IMR-90 (cell line): ENCODE measurements at regions not wholly inside any gene's neighbourhood (a gene's known extent, or its start where the extent isn't known, plus 50 kb on each side); places are given as distances from the start of the nearest gene placed in this dataset.

ENCODE experiments used
- ATAC-seq: fragments of 200-7000 bp; cut with Tn5 transposase; 2 replicates; pipeline ENCODE4 v1.9.1; 2020; ENCODE audit warnings: low read depth, mild to moderate bottlenecking, moderate library complexity
- BruUV-seq: library from RNA; stranded (reverse); fragments of 400-500 nt; replicated peaks from 2 replicates; lab custom pipeline; 2021; lab: Mats Ljungman, UMichigan
- CTCF ChIA-PET: fragments of 300-600 bp; formaldehyde crosslinking; extraction: SDS; loops from one replicate; lab custom pipeline; 2021; ENCODE audit warnings: antibody characterized with exemption; lab: Yijun Ruan, JAX
- POLR2A ChIA-PET: fragments of 300-600 bp; sonication (Branson Sonifier 250); formaldehyde crosslinking; loops from one replicate; lab custom pipeline; 2022; ENCODE audit warnings: antibody characterized with exemption; ENCODE audit not compliant: unreplicated experiment; lab: Charles Lee
- DNase-seq: peaks from one replicate; pipeline ENCODE4 v3.0.0; 2013
- H2AFZ ChIP-seq: replicated peaks from 2 replicates; pipeline ENCODE3; 2013; ENCODE audit warnings: low read length, mild to moderate bottlenecking; ENCODE audit not compliant: poor library complexity
- H2AK5ac ChIP-seq: 2 replicates; pipeline ENCODE4 v1.6.1; 2013; ENCODE audit warnings: low read depth, low read length, inconsistent platforms
- H2AK9ac ChIP-seq: replicated peaks from 2 replicates; pipeline ENCODE3; 2013; ENCODE audit warnings: mild to moderate bottlenecking, low read depth, low read length, moderate library complexity; ENCODE audit not compliant: poor library complexity
- H2BK120ac ChIP-seq: 2 replicates; pipeline ENCODE4 v1.6.1; 2013; ENCODE audit warnings: low read depth, low read length, inconsistent platforms
- H2BK15ac ChIP-seq: 3 replicates; pipeline ENCODE4 v1.6.1; 2013; ENCODE audit warnings: low read depth, low read length, inconsistent platforms
- H2BK20ac ChIP-seq: 2 replicates; pipeline ENCODE4 v1.6.1; 2013; ENCODE audit warnings: low read depth, mild to moderate bottlenecking, inconsistent platforms, low read length, moderate library complexity
- H2BK5ac ChIP-seq: 2 replicates; pipeline ENCODE4 v1.6.1; 2013; ENCODE audit warnings: mild to moderate bottlenecking, low read depth, low read length, inconsistent platforms; ENCODE audit not compliant: poor library complexity, severe bottlenecking
- H3K14ac ChIP-seq: replicated peaks from 2 replicates; pipeline ENCODE4 v1.6.1; 2013; ENCODE audit warnings: low read depth, low read length, inconsistent platforms
- H3K18ac ChIP-seq: 2 replicates; pipeline ENCODE4 v1.6.1; 2013; ENCODE audit warnings: low read depth, low read length, control low read depth
- H3K23ac ChIP-seq: 2 replicates; pipeline ENCODE4 v1.6.1; 2013; ENCODE audit warnings: low read depth, low read length, inconsistent platforms
- H3K27ac ChIP-seq: 2 replicates; pipeline ENCODE4 v1.5.1; 2013; ENCODE audit warnings: mild to moderate bottlenecking, control low read depth, low read length; ENCODE audit not compliant: insufficient read depth
- H3K27me3 ChIP-seq: 2 replicates; pipeline ENCODE4 v1.6.1; 2013; ENCODE audit warnings: low read length; ENCODE audit not compliant: control insufficient read depth, insufficient read depth
- H3K36me3 ChIP-seq: 2 replicates; pipeline ENCODE4 v1.6.1; 2013; ENCODE audit warnings: low read length, mixed read lengths; ENCODE audit not compliant: control insufficient read depth, insufficient read depth
- H3K4ac ChIP-seq: 2 replicates; pipeline ENCODE4 v1.6.1; 2013; ENCODE audit warnings: low read depth, low read length, inconsistent platforms
- H3K4me1 ChIP-seq: 2 replicates; pipeline ENCODE4 v1.6.1; 2013; ENCODE audit warnings: low read length, mixed read lengths; ENCODE audit not compliant: control insufficient read depth, insufficient read depth
- H3K4me2 ChIP-seq: 2 replicates; pipeline ENCODE4 v1.6.1; 2013; ENCODE audit warnings: low read depth, mild to moderate bottlenecking, control low read depth, low read length, moderate library complexity
- H3K4me3 ChIP-seq: 2 replicates; pipeline ENCODE4 v1.5.1; 2013; ENCODE audit warnings: low read depth, mild to moderate bottlenecking, control low read depth, low read length, moderate library complexity; ENCODE audit not compliant: insufficient read depth
- H3K56ac ChIP-seq: 2 replicates; pipeline ENCODE4 v1.6.1; 2013; ENCODE audit warnings: low read length, inconsistent platforms; ENCODE audit not compliant: insufficient read depth; ENCODE audit errors: extremely low read depth
- H3K79me1 ChIP-seq, 2 experiments: 2 replicates each; pipeline ENCODE4 v1.6.1; 2013; ENCODE audit warnings: low read length in 2 of 2, inconsistent platforms in 1 of 2, low read depth in 1 of 2
- H3K9ac ChIP-seq: 2 replicates; pipeline ENCODE4 v1.6.1; 2013; ENCODE audit warnings: low read depth, low read length, control low read depth
- H3K9me1 ChIP-seq: 2 replicates; pipeline ENCODE4 v1.6.1; 2013; ENCODE audit warnings: low read length, inconsistent platforms; ENCODE audit not compliant: insufficient read depth
- H3K9me3 ChIP-seq: 2 replicates; pipeline ENCODE4 v1.6.1; 2013; ENCODE audit warnings: low read length; ENCODE audit not compliant: control insufficient read depth, insufficient read depth
- H4K20me1 ChIP-seq: 2 replicates; pipeline ENCODE4 v1.6.1; 2013; ENCODE audit warnings: low read length, inconsistent platforms; ENCODE audit not compliant: insufficient read depth
- H4K5ac ChIP-seq: 2 replicates; pipeline ENCODE4 v1.6.1; 2013; ENCODE audit warnings: mild to moderate bottlenecking, low read depth, low read length, control low read depth
- H4K8ac ChIP-seq, 2 experiments: 2 replicates each; pipeline ENCODE4 v1.6.1; 2013; ENCODE audit warnings: low read depth in 2 of 2, low read length in 2 of 2, control low read depth in 1 of 2, inconsistent platforms in 1 of 2
- H4K91ac ChIP-seq: 2 replicates; pipeline ENCODE4 v1.6.1; 2013; ENCODE audit warnings: low read depth, low read length, inconsistent platforms; ENCODE audit not compliant: insufficient read depth
- BHLHE40 ChIP-seq: fragments of 150-350 bp; IDR thresholded peaks from 2 replicates; pipeline ENCODE4 v1.6.1; 2016; ENCODE audit warnings: mild to moderate bottlenecking, low read depth, low read length
- CHD1 ChIP-seq: IDR thresholded peaks from 2 replicates; pipeline ENCODE4 v1.6.1; 2012; ENCODE audit warnings: low read depth, low read length, improper control_type of control experiment
- FOS ChIP-seq: fragments of 150-350 bp; IDR thresholded peaks from 2 replicates; pipeline ENCODE4 v1.6.1; 2016; ENCODE audit warnings: low read depth, low read length
- MAZ ChIP-seq: IDR thresholded peaks from 2 replicates; pipeline ENCODE4 v1.6.1; 2012; ENCODE audit warnings: low read depth, mild to moderate bottlenecking, low read length, improper control_type of control experiment, moderate library complexity, borderline replicate concordance
- MXI1 ChIP-seq: IDR thresholded peaks from 2 replicates; pipeline ENCODE4 v1.6.1; 2012; ENCODE audit warnings: low read depth, mild to moderate bottlenecking, low read length, moderate library complexity, borderline replicate concordance
- POLR2A ChIP-seq: IDR thresholded peaks from 2 replicates; pipeline ENCODE4 v1.6.1; 2012; ENCODE audit warnings: mild to moderate bottlenecking, low read depth, low read length
- RAD21 ChIP-seq: IDR thresholded peaks from 2 replicates; pipeline ENCODE4 v1.6.1; 2012; ENCODE audit warnings: low read length, improper control_type of control experiment
- RFX5 ChIP-seq: IDR thresholded peaks from 2 replicates; pipeline ENCODE4 v1.8.0; 2012; ENCODE audit warnings: low read depth, mild to moderate bottlenecking, low read length, moderate library complexity
- SMC3 ChIP-seq: fragments of 150-350 bp; IDR thresholded peaks from 2 replicates; pipeline ENCODE4 v1.6.1; 2016; ENCODE audit warnings: low read depth, mild to moderate bottlenecking, antibody characterized with exemption, low read length, moderate library complexity
- WGBS, 2 experiments: methylation state at CpG; one replicate each; pipeline versions ENCODE4 v1.1.5 to v1.1.7; 2013; ENCODE audit warnings: missing lambda C conversion rate in 2 of 2; ENCODE audit not compliant: insufficient read length in 1 of 2; ENCODE audit errors: extremely low coverage in 2 of 2; 5-methylcytosine and 5-hydroxymethylcytosine counted together
- dilution Hi-C: fragments of 300-500 bp; cut with HindIII; formaldehyde crosslinking; loops from one replicate; pipeline ENCODE4 v1.14.3; 2018; ENCODE audit warnings: low sequenced_read_pairs; ENCODE audit not compliant: unreplicated experiment
- in situ Hi-C: fragments of 300-500 bp; cut with MboI; formaldehyde crosslinking; loops from 3 replicates; pipeline ENCODE4 v1.14.3; 2019; ENCODE audit warnings: low sequenced_read_pairs, inconsistent platforms, mixed read lengths
- intact Hi-C: fragments of 100-400 bp; cut with micrococcal nuclease; formaldehyde crosslinking; loops from 2 replicates; pipeline ENCODE4 v1.10.0; 2022
- TF ChIP-seq, protein P1 (sequence below): conservative IDR thresholded peaks from 2 replicates; pipeline ENCODE4 v1.5.1; 2012; ENCODE audit warnings: mild to moderate bottlenecking, low read depth, low read length, improper control_type of control experiment

DNA sequence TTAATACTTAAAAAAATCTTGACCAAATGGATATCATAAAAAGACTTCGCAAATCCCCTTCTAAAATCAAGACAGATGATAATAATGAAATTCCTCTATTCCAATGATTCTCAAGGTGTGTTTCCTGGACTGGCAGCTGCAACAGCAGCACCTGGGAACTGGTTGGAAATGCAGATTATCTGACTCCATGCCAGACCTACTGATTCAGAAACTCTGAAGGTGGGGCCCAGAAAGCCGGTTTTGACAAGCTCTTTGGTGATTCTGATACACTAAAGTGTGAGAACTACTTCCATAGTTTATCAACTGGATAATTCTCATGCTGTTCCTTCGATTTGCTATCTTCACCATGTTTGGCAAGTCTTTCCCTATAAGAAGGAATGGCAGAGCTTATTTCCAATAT lies 252.1 kb downstream of the COL12A1 start:
- Histone ChIP-seq H3K4me1 (no peaks in the 10 kb centered on the region), H2AK5ac (no peak overlapping the region), H3K79me1 (no peaks in the 10 kb centered on the region), H2AFZ (no peak overlapping the region), H3K9me1 (no peaks in the 10 kb centered on the region), H4K5ac (no peak overlapping the region), H3K14ac (no peak overlapping the region), H3K9me3 (peaks cover 7% of the 10 kb centered on the region; the same call in 1 of the 2 replicates), H4K8ac (no peak overlapping the region), H3K4me2 (no peak overlapping the region), H2BK15ac (no peak overlapping the region), H3K4me3 (no peak overlapping the region), H2BK120ac (no peak overlapping the region), H4K20me1 (no peaks in the 10 kb centered on the region), H2AK9ac (no peak overlapping the region), H3K18ac (no peak overlapping the region), H3K36me3 (no peaks in the 10 kb centered on the region), H4K91ac (no peak overlapping the region), H3K56ac (no peak overlapping the region), H3K23ac (no peak overlapping the region), H3K27ac (no peak overlapping the region), H3K4ac (no peak overlapping the region), H2BK20ac (no peak overlapping the region), H3K9ac (no peak overlapping the region), H2BK5ac (no peak overlapping the region), H3K27me3 (no peaks in the 10 kb centered on the region)
- WGBS, 2 experiments: no CpG with 5 or more reads among the region's 3 CpGs
- in situ Hi-C loops: no loop called here
- DNase-seq (no peak), ATAC-seq (no peak)
- intact Hi-C loops: no loop called here
- no TSS peak for BruUV-seq
- dilution Hi-C loops: no loop called here
- TF ChIP-seq MAZ (no peak), BHLHE40 (no peak), RAD21 (no peak), MXI1 (no peak), POLR2A (no peak), FOS (no peak), RFX5 (no peak), SMC3 (no peak), CHD1 (no peak)
- TF ChIP-seq, protein P1, sequence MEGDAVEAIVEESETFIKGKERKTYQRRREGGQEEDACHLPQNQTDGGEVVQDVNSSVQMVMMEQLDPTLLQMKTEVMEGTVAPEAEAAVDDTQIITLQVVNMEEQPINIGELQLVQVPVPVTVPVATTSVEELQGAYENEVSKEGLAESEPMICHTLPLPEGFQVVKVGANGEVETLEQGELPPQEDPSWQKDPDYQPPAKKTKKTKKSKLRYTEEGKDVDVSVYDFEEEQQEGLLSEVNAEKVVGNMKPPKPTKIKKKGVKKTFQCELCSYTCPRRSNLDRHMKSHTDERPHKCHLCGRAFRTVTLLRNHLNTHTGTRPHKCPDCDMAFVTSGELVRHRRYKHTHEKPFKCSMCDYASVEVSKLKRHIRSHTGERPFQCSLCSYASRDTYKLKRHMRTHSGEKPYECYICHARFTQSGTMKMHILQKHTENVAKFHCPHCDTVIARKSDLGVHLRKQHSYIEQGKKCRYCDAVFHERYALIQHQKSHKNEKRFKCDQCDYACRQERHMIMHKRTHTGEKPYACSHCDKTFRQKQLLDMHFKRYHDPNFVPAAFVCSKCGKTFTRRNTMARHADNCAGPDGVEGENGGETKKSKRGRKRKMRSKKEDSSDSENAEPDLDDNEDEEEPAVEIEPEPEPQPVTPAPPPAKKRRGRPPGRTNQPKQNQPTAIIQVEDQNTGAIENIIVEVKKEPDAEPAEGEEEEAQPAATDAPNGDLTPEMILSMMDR: no peak
- POLR2A ChIA-PET: no interaction called here
- CTCF ChIA-PET: no interaction called here
